IMR-90 (cell line): ENCODE measurements at regions not wholly inside any gene's neighbourhood (a gene's known extent, or its start where the extent isn't known, plus 50 kb on each side); places are given as distances from the start of the nearest gene placed in this dataset.
A peak's percentile ranks its signal among the peaks of the same experiment; 100 is the strongest.

ENCODE experiments used
- BHLHE40 ChIP-seq: fragments of 150-350 bp; IDR thresholded peaks from 2 replicates; pipeline ENCODE4 v1.6.1; 2016; ENCODE audit warnings: mild to moderate bottlenecking, low read depth, low read length
- CEBPB ChIP-seq: IDR thresholded peaks from 2 replicates; pipeline ENCODE4 v1.6.1; 2012; ENCODE audit warnings: low read depth, low read length, improper control_type of control experiment
- CHD1 ChIP-seq: IDR thresholded peaks from 2 replicates; pipeline ENCODE4 v1.6.1; 2012; ENCODE audit warnings: low read depth, low read length, improper control_type of control experiment
- MAFK ChIP-seq: IDR thresholded peaks from 2 replicates; pipeline ENCODE4 v1.6.1; 2012; ENCODE audit warnings: low read depth, low read length, improper control_type of control experiment
- NFE2L2 ChIP-seq: fragments of 150-350 bp; IDR thresholded peaks from 2 replicates; pipeline ENCODE4 v1.6.1; 2016; ENCODE audit warnings: low read depth, mild to moderate bottlenecking, low read length
- POLR2A ChIP-seq: IDR thresholded peaks from 2 replicates; pipeline ENCODE4 v1.6.1; 2012; ENCODE audit warnings: mild to moderate bottlenecking, low read depth, low read length
- RAD21 ChIP-seq: IDR thresholded peaks from 2 replicates; pipeline ENCODE4 v1.6.1; 2012; ENCODE audit warnings: low read length, improper control_type of control experiment
- RCOR1 ChIP-seq: IDR thresholded peaks from 2 replicates; pipeline ENCODE4 v1.6.1; 2012; ENCODE audit warnings: mild to moderate bottlenecking, low read length, improper control_type of control experiment; ENCODE audit not compliant: insufficient replicate concordance
- TF ChIP-seq, protein P1 (sequence below): conservative IDR thresholded peaks from 2 replicates; pipeline ENCODE4 v1.5.1; 2012; ENCODE audit warnings: mild to moderate bottlenecking, low read depth, low read length, improper control_type of control experiment

- TF ChIP-seq, protein P1, sequence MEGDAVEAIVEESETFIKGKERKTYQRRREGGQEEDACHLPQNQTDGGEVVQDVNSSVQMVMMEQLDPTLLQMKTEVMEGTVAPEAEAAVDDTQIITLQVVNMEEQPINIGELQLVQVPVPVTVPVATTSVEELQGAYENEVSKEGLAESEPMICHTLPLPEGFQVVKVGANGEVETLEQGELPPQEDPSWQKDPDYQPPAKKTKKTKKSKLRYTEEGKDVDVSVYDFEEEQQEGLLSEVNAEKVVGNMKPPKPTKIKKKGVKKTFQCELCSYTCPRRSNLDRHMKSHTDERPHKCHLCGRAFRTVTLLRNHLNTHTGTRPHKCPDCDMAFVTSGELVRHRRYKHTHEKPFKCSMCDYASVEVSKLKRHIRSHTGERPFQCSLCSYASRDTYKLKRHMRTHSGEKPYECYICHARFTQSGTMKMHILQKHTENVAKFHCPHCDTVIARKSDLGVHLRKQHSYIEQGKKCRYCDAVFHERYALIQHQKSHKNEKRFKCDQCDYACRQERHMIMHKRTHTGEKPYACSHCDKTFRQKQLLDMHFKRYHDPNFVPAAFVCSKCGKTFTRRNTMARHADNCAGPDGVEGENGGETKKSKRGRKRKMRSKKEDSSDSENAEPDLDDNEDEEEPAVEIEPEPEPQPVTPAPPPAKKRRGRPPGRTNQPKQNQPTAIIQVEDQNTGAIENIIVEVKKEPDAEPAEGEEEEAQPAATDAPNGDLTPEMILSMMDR, result no peak
- TF ChIP-seq RCOR1 (peak; percentile 7), NFE2L2 (no peak), MAFK (no peak), CEBPB (peak; percentile 97), RAD21 (peak; percentile 26), POLR2A (no peak), CHD1 (no peak; the same call in 1 of the 2 replicates), BHLHE40 (0 out of 2 replicates have a peak, but pooled peaks have one; percentile 40)
Observed at GRCh38 chr15:58361273-58361759, 70.5 kb upstream of the LIPC start.
